GM18519 (cell line): ENCODE measurements at regions not wholly inside any gene's neighbourhood (a gene's known extent, or its start where the extent isn't known, plus 50 kb on each side); places are given as distances from the start of the nearest gene placed in this dataset.
"Not testable (repeated sequence)": the region's sequence is repeated elsewhere in the genome, so short reads cannot be mapped to it uniquely, and the experiment has no call there.

Experiments
- ATAC-seq: cut with Tn5 transposase; IDR thresholded peaks from one replicate; pipeline ENCODE4 v1.9.1; 2021; ENCODE audit warnings: mild to moderate bottlenecking, moderate library complexity; ENCODE audit not compliant: unreplicated experiment, low FRiP score

- not testable (repeated sequence) for ATAC-seq
These were observed 750.6 kb downstream of the CDY1 start for GRCh38 chrY:26372480-26372879.

GRCh38 chrY:26408671-26409328 lies 786.9 kb downstream of the CDY1 start:
- ATAC-seq, result no peak

- ATAC-seq, result no peak
These were observed 787.4 kb downstream of the CDY1 start for GRCh38 chrY:26409329-26409712.
